GM19463 (cell line): ENCODE measurements at regions not wholly inside any gene's neighbourhood (a gene's known extent, or its start where the extent isn't known, plus 50 kb on each side); places are given as distances from the start of the nearest gene placed in this dataset.
A peak's percentile ranks its signal among the peaks of the same experiment; 100 is the strongest.

Experiments
- ATAC-seq: cut with Tn5 transposase; IDR thresholded peaks from one replicate; pipeline ENCODE4 v1.9.1; 2021; ENCODE audit warnings: mild to moderate bottlenecking, moderate library complexity; ENCODE audit not compliant: unreplicated experiment

GRCh38 chr2:138104071-138104470, 139.8 kb downstream of the HNMT start:
- ATAC-seq: no peak

GRCh38 chr2:138105358-138105757, 141.1 kb downstream of the HNMT start:
- no peak for ATAC-seq

- no peak for ATAC-seq
Observed at GRCh38 chr2:138106606-138107005, 142.3 kb downstream of the HNMT start.

- ATAC-seq: no peak
Observed at GRCh38 chr2:138107288-138107687, 143.0 kb downstream of the HNMT start.

- no peak for ATAC-seq
Observed at GRCh38 chr2:138110453-138111083, 146.3 kb downstream of the HNMT start.

GRCh38 chr2:138112536-138112935, 148.3 kb downstream of the HNMT start:
- ATAC-seq: no peak

GRCh38 chr2:138113871-138114525, 149.7 kb downstream of the HNMT start:
- ATAC-seq: no peak

- ATAC-seq: no peak
Observed at GRCh38 chr2:138115666-138116065, 151.4 kb downstream of the HNMT start.

GRCh38 chr2:138116456-138116855, 152.2 kb downstream of the HNMT start:
- ATAC-seq: no peak

GRCh38 chr2:138121666-138122661, 157.7 kb downstream of the HNMT start:
- ATAC-seq: no peak

- no peak for ATAC-seq
Observed at GRCh38 chr2:138122891-138123290, 158.6 kb downstream of the HNMT start.

- no peak for ATAC-seq
Observed at GRCh38 chr2:138123741-138124140, 159.5 kb downstream of the HNMT start.

- no peak for ATAC-seq
Observed at GRCh38 chr2:138124521-138124920, 160.2 kb downstream of the HNMT start.

GRCh38 chr2:138125306-138126288, 161.3 kb downstream of the HNMT start:
- no peak for ATAC-seq

- no peak for ATAC-seq
Observed at GRCh38 chr2:138132108-138132507, 167.8 kb downstream of the HNMT start.

- no peak for ATAC-seq
Observed at GRCh38 chr2:138137949-138138348, 173.7 kb downstream of the HNMT start.

GRCh38 chr2:138147796-138148195, 183.5 kb downstream of the HNMT start:
- ATAC-seq: no peak

- peak; percentile 35 for ATAC-seq
Observed at GRCh38 chr2:138155304-138155703, 191.0 kb downstream of the HNMT start.

GRCh38 chr2:138157372-138157771, 193.1 kb downstream of the HNMT start:
- ATAC-seq: peak; percentile 42

GRCh38 chr2:138170485-138170884, 206.2 kb downstream of the HNMT start:
- ATAC-seq: no peak
